K562 (cell line): ENCODE measurements at regions not wholly inside any gene's neighbourhood (a gene's known extent, or its start where the extent isn't known, plus 50 kb on each side); places are given as distances from the start of the nearest gene placed in this dataset.

ENCODE experiments used
- ARID1B ChIP-seq: fragments of 450-650 bp; IDR thresholded peaks from 2 replicates; pipeline ENCODE4 v1.6.1; 2016; ENCODE audit warnings: antibody characterized with exemption, mild to moderate bottlenecking, inconsistent platforms
- CBX2 ChIP-seq: fragments of 200-600 bp; sonication (generic); IDR thresholded peaks from one replicate; pipeline ENCODE4 v1.6.1; 2012; ENCODE audit warnings: mild to moderate bottlenecking, low read length, inconsistent platforms; ENCODE audit not compliant: insufficient read depth, poor library complexity, severe bottlenecking
- DIDO1 ChIP-seq: fragments of 450-650 bp; IDR thresholded peaks from 2 replicates; pipeline ENCODE4 v1.6.1; 2016; ENCODE audit warnings: low read depth, missing biosample characterization, missing genetic modification characterization
- EHMT2 ChIP-seq: fragments of 450-650 bp; IDR thresholded peaks from 2 replicates; pipeline ENCODE4 v1.6.1; 2018; ENCODE audit warnings: antibody characterized with exemption
- ESRRA ChIP-seq: fragments of 450-650 bp; IDR thresholded peaks from 2 replicates; pipeline ENCODE4 v1.6.1; 2014; ENCODE audit warnings: low read depth, mild to moderate bottlenecking, moderate library complexity, borderline replicate concordance
- GATA2 ChIP-seq: sonication (generic); formaldehyde crosslinking; IDR thresholded peaks from 2 replicates; pipeline ENCODE4 v1.4.0; 2020; ENCODE audit warnings: mild to moderate bottlenecking, missing genetic modification reagents
- HDAC8 ChIP-seq: fragments of 450-650 bp; IDR thresholded peaks from 2 replicates; pipeline ENCODE4 v1.6.1; 2016; ENCODE audit warnings: mild to moderate bottlenecking, missing genetic modification characterization, moderate library complexity, missing compliant biosample characterization
- HMG20B ChIP-seq: fragments of 250-450 bp; sonication (Bioruptor Pico); IDR thresholded peaks from 2 replicates; pipeline ENCODE4 v1.5.0; 2021; ENCODE audit warnings: mild to moderate bottlenecking
- IFI16 ChIP-seq: fragments of 250-450 bp; sonication (Bioruptor Pico); IDR thresholded peaks from 2 replicates; pipeline ENCODE4 v2.1.2; 2022; ENCODE audit warnings: mild to moderate bottlenecking, inconsistent platforms
- RBM17 ChIP-seq: fragments of 200-400 bp; formaldehyde crosslinking; IDR thresholded peaks from 2 replicates; pipeline ENCODE4 v1.6.1; 2017; ENCODE audit warnings: low read depth, mild to moderate bottlenecking, low read length, borderline replicate concordance
- ZBTB7A ChIP-seq: IDR thresholded peaks from 2 replicates; pipeline ENCODE4 v1.6.1; 2011; ENCODE audit warnings: low read depth, mild to moderate bottlenecking, low read length, moderate library complexity, borderline replicate concordance; ENCODE audit not compliant: control insufficient read depth
- ZFPM2 ChIP-seq: fragments of 250-450 bp; sonication (Bioruptor Pico); IDR thresholded peaks from 2 replicates; pipeline ENCODE4 v1.5.1; 2022; ENCODE audit warnings: mild to moderate bottlenecking
- ZNF134 ChIP-seq: fragments of 250-450 bp; sonication (Bioruptor Pico); conservative IDR thresholded peaks from 2 replicates; pipeline ENCODE4 v1.4.0; 2020
- ZNF175 ChIP-seq: fragments of 200-800 bp; sonication (Bioruptor generic); IDR thresholded peaks from 2 replicates; pipeline ENCODE4 v1.6.1; 2016; ENCODE audit warnings: low read depth, mild to moderate bottlenecking, missing genetic modification characterization, missing compliant biosample characterization
- ZNF197 ChIP-seq: fragments of 200-800 bp; sonication (Bioruptor generic); IDR thresholded peaks from 2 replicates; pipeline ENCODE4 v1.6.1; 2016; ENCODE audit warnings: low read depth, missing genetic modification characterization, missing compliant biosample characterization
- ZNF232 ChIP-seq: sonication (generic); formaldehyde crosslinking; IDR thresholded peaks from 2 replicates; pipeline ENCODE4 v1.8.0; 2022; ENCODE audit warnings: mild to moderate bottlenecking, missing genetic modification reagents
- ZNF76 ChIP-seq: fragments of 250-450 bp; sonication (Bioruptor Pico); IDR thresholded peaks from 2 replicates; pipeline ENCODE4 v1.4.0; 2020; ENCODE audit warnings: mild to moderate bottlenecking, moderate library complexity, borderline replicate concordance
- TF ChIP-seq, protein P1 (sequence below): fragments of 200-800 bp; sonication (Bioruptor generic); IDR thresholded peaks from 2 replicates; pipeline ENCODE4 v1.6.1; 2016; ENCODE audit warnings: missing genetic modification characterization, missing compliant biosample characterization
- TF ChIP-seq, protein P2 (sequence below): fragments of 150-350 bp; IDR thresholded peaks from 2 replicates; pipeline ENCODE4 v1.6.1; 2014; ENCODE audit warnings: low read depth, mild to moderate bottlenecking, low read length, borderline replicate concordance

DNA sequence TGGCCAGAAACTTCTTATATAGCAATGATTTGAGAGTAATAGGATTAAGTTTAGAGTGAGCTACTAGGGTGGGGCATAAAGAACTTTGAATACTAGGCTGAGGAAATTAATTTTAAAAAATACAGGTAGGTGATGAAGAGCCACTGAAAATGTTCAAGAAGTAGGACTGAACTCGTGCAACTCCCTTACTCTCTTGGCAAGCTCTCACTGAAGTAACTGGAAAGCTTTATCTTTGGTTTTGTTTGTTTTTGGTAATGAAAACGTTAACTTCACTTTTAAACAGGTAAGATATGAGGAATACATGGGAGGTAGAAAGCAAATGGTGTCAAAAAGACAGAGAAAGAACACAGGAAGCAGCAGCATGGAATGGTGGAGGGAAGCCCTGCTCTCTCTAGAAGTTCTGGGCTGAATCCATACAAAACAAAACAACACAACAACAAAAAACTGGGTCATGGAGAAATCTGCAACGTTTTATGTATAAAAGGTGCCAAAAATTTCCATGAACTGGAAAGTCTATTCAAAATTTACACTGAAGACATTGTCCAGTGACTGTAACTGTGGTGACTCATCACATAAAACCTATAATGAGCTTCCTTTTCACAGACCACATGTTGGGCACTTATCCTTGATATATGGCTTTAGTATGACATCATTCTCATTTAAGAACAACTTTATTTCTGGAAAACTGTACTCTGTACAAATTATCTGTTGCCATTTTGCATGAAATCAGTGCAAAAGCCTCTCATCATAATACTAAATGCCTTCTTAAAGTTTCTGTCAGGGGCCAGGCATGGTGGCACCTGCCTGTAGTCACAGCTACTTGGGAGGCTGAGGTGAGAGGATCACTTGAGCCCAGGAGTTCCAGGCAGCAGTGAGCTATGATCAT lies 91.2 kb upstream of the CHD1 start (continued):
- TF ChIP-seq ESRRA (no peak), HDAC8 (tag) (no peak), ZBTB7A (no peak), HMG20B (no peak), ZFPM2 (CRISPR knock-in tag) (no peak), RBM17 (no peak), ARID1B (peak; percentile 75), ZNF197 (CRISPR knock-in tag) (no peak), CBX2 (no peak), IFI16 (CRISPR knock-in tag) (no peak), ZNF232 (CRISPR knock-in tag) (no peak), GATA2 (no peak), EHMT2 (no peak), ZNF134 (CRISPR knock-in tag) (no peak), ZNF175 (CRISPR knock-in tag) (no peak), DIDO1 (no peak), ZNF76 (CRISPR knock-in tag) (no peak)
- TF ChIP-seq, protein P1, sequence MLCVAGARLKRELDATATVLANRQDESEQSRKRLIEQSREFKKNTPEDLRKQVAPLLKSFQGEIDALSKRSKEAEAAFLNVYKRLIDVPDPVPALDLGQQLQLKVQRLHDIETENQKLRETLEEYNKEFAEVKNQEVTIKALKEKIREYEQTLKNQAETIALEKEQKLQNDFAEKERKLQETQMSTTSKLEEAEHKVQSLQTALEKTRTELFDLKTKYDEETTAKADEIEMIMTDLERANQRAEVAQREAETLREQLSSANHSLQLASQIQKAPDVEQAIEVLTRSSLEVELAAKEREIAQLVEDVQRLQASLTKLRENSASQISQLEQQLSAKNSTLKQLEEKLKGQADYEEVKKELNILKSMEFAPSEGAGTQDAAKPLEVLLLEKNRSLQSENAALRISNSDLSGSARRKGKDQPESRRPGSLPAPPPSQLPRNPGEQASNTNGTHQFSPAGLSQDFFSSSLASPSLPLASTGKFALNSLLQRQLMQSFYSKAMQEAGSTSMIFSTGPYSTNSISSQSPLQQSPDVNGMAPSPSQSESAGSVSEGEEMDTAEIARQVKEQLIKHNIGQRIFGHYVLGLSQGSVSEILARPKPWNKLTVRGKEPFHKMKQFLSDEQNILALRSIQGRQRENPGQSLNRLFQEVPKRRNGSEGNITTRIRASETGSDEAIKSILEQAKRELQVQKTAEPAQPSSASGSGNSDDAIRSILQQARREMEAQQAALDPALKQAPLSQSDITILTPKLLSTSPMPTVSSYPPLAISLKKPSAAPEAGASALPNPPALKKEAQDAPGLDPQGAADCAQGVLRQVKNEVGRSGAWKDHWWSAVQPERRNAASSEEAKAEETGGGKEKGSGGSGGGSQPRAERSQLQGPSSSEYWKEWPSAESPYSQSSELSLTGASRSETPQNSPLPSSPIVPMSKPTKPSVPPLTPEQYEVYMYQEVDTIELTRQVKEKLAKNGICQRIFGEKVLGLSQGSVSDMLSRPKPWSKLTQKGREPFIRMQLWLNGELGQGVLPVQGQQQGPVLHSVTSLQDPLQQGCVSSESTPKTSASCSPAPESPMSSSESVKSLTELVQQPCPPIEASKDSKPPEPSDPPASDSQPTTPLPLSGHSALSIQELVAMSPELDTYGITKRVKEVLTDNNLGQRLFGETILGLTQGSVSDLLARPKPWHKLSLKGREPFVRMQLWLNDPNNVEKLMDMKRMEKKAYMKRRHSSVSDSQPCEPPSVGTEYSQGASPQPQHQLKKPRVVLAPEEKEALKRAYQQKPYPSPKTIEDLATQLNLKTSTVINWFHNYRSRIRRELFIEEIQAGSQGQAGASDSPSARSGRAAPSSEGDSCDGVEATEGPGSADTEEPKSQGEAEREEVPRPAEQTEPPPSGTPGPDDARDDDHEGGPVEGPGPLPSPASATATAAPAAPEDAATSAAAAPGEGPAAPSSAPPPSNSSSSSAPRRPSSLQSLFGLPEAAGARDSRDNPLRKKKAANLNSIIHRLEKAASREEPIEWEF (CRISPR knock-in tag): no peak
- TF ChIP-seq, protein P2, sequence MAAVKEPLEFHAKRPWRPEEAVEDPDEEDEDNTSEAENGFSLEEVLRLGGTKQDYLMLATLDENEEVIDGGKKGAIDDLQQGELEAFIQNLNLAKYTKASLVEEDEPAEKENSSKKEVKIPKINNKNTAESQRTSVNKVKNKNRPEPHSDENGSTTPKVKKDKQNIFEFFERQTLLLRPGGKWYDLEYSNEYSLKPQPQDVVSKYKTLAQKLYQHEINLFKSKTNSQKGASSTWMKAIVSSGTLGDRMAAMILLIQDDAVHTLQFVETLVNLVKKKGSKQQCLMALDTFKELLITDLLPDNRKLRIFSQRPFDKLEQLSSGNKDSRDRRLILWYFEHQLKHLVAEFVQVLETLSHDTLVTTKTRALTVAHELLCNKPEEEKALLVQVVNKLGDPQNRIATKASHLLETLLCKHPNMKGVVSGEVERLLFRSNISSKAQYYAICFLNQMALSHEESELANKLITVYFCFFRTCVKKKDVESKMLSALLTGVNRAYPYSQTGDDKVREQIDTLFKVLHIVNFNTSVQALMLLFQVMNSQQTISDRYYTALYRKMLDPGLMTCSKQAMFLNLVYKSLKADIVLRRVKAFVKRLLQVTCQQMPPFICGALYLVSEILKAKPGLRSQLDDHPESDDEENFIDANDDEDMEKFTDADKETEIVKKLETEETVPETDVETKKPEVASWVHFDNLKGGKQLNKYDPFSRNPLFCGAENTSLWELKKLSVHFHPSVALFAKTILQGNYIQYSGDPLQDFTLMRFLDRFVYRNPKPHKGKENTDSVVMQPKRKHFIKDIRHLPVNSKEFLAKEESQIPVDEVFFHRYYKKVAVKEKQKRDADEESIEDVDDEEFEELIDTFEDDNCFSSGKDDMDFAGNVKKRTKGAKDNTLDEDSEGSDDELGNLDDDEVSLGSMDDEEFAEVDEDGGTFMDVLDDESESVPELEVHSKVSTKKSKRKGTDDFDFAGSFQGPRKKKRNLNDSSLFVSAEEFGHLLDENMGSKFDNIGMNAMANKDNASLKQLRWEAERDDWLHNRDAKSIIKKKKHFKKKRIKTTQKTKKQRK: no peak
